ENCODE measurements at regions not wholly inside any gene's neighbourhood (a gene's known extent, or its start where the extent isn't known, plus 50 kb on each side); places are given as distances from the start of the nearest gene placed in this dataset.

DNA sequence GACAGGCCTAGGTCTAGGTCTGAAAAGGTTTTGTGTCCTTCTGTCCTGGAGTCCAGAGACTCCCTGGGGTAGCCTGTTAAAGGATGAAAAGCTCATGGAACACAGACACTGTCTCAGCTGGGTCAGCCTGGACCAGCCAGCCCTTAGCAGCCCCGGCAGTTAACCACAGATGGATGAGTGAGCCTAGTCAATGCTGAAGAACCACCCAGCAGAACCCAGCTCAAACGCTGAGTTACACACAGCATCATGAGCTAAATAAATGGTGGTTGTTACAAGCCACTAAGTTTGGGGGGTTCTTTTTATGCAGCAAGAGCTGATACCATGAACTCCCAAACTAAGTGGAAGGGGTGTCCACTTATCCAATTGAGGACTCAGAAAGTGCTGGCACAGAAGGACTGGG is 472.8 kb upstream of the PROK2 start:
- no peaks in the 10 kb centered on the region for H3K23me2 ChIP-seq (ENCODE audit: low read depth, low read length)
- H3K4me3 ChIP-seq (ENCODE audit: extremely low read depth in 1 of 4, insufficient read depth in 2 of 4, low read depth in 3 of 4, low read length in 4 of 4): no peak overlapping the region
- H3K79me2 ChIP-seq (ENCODE audit: control insufficient read depth in 1 of 2, insufficient read depth in 2 of 2, low read length in 2 of 2): no peaks in the 10 kb centered on the region
- ChIA-PET CTCF (ENCODE audit: partially characterized antibody) (interaction anchor here (0.8 to 5.2 kb wide), 4 partner anchors 8 to 382 kb away, joined by 3 to 16 read pairs (median 4); no protein-coding TSS in a partner anchor), POLR2A (ENCODE audit: partially characterized antibody) (interaction anchor here (0.7 kb wide), 1 partner anchor 151 kb away, joined by 3 read pairs; no protein-coding TSS in a partner anchor)
- no peak overlapping the region for H3K18ac ChIP-seq (ENCODE audit: extremely low read depth, low read length)
- H4K91ac ChIP-seq (replicated peaks; ENCODE audit: insufficient read length, low read length): no peak overlapping the region
- H2AK5ac ChIP-seq (ENCODE audit: low read depth, low read length): no peak overlapping the region
- no peak overlapping the region for H2BK15ac ChIP-seq (ENCODE audit: low read length)
- no peaks in the 10 kb centered on the region for H3K27me3 ChIP-seq (replicated peaks in 1 of 4; ENCODE audit: control insufficient read depth in 3 of 4, extremely low read depth in 1 of 4, insufficient read depth in 3 of 4, low read length in 3 of 4)
- no peak overlapping the region for H4K8ac ChIP-seq (ENCODE audit: extremely low read depth, insufficient read depth, low read length)
- H2AFZ ChIP-seq (ENCODE audit: low read length): no peak overlapping the region
- no peak overlapping the region for H3K56ac ChIP-seq (replicated peaks; ENCODE audit: insufficient read length, low read depth, low read length)
- no peaks in the 10 kb centered on the region for H4K20me1 ChIP-seq (replicated peaks in 1 of 2; ENCODE audit: control insufficient read depth in 1 of 2, insufficient read depth in 2 of 2, low read length in 2 of 2)
- peaks cover 0 to 13% (median 6%) of the 10 kb centered on the region in 4 experiments; a peak in 6 of 7 replicates for H3K4me1 ChIP-seq (replicated peaks in 1 of 4; ENCODE audit: control insufficient read depth in 3 of 4, insufficient read depth in 4 of 4, low read length in 3 of 4)
- H2BK12ac ChIP-seq (ENCODE audit: low read depth, low read length): no peak overlapping the region
- H4K5ac ChIP-seq (ENCODE audit: insufficient read length, low read depth, low read length): no peak overlapping the region
- H3K4ac ChIP-seq (replicated peaks; ENCODE audit: insufficient read length, low read depth, low read length): no peak overlapping the region
- no peak overlapping the region for H3K9ac ChIP-seq (replicated peaks in 1 of 4; ENCODE audit: extremely low read depth in 1 of 4, low read depth in 3 of 4, low read length in 3 of 4)
- no peaks in the 10 kb centered on the region for H3K9me3 ChIP-seq (ENCODE audit: insufficient read depth in 2 of 2, low read depth in 1 of 2, low read length in 1 of 2)
- 0 out of 2 replicates have a peak overlapping the region, but pooled peaks have one; percentile 22 for H2BK5ac ChIP-seq (ENCODE audit: low read depth, low read length)
- no peak overlapping the region for H3K23ac ChIP-seq (ENCODE audit: insufficient read length)
- no peaks in the 10 kb centered on the region for H3K79me1 ChIP-seq (ENCODE audit: low read depth, low read length)
- H3K14ac ChIP-seq (ENCODE audit: insufficient read length): no peak overlapping the region
- no peak overlapping the region for H3K4me2 ChIP-seq (ENCODE audit: insufficient read depth in 1 of 2, low read depth in 2 of 2, low read length in 2 of 2)
- DNase-seq (ENCODE audit: low read depth in 1 of 2, low spot score in 2 of 2) (no peak), FAIRE-seq (no peak)
- no peak overlapping the region for H3K27ac ChIP-seq (ENCODE audit: low read depth, low read length)
- H3K36me3 ChIP-seq (ENCODE audit: control insufficient read depth in 2 of 4, insufficient read depth in 4 of 4, low read length in 3 of 4): no peaks in the 10 kb centered on the region
- no peak overlapping the region for H2BK120ac ChIP-seq (replicated peaks; ENCODE audit: low read depth, low read length)
- 0 out of 2 replicates have a peak overlapping the region, but pooled peaks have one; percentile 25 for H2BK20ac ChIP-seq (ENCODE audit: low read length)
- WGBS, 2 experiments (ENCODE audit: extremely low coverage in 1 of 2, insufficient coverage in 1 of 2, insufficient read length in 1 of 2, insufficient replicate concordance in 2 of 2, low coverage in 1 of 2, low lambda C conversion rate in 2 of 2, missing lambda C conversion rate in 1 of 2): 92% methylated on average over 2 of the region's 2 CpGs; no CpG with 5 or more reads in 1 of the 2 experiments
- TF ChIP-seq EZH2 (IDR thresholded peaks at IDR 0.05; ENCODE audit: low read depth, low read length, severe bottlenecking) (no peak), SIRT6 (IDR thresholded peaks at IDR 0.05; ENCODE audit: low read length) (no peak), KDM4A (IDR thresholded peaks at IDR 0.05; ENCODE audit: low read depth, low read length, severe bottlenecking) (no peak), NANOG (IDR thresholded peaks at IDR 0.05; ENCODE audit: insufficient read depth, low read depth, low read length, poor library complexity, severe bottlenecking) (no peak), HDAC2 (IDR thresholded peaks at IDR 0.05; ENCODE audit: borderline replicate concordance in 1 of 2, low read depth in 2 of 2, low read length in 2 of 2) (no peak), SP2 (IDR thresholded peaks at IDR 0.05; ENCODE audit: low read length) (no peak), TCF12 (IDR thresholded peaks at IDR 0.05; ENCODE audit: low read depth, low read length) (no peak), TAF7 (optimal IDR thresholded peaks at IDR 0.05; ENCODE audit: borderline replicate concordance, low read depth, low read length) (no peak), KDM1A (IDR thresholded peaks at IDR 0.05; ENCODE audit: borderline replicate concordance, low read length) (no peak), ASH2L (IDR thresholded peaks at IDR 0.05; ENCODE audit: low read length) (no peak), SP1 (IDR thresholded peaks at IDR 0.05; ENCODE audit: low read depth, low read length) (no peak), BACH1 (IDR thresholded peaks at IDR 0.05; ENCODE audit: low read length) (no peak)
- TF ChIP-seq, protein P1, sequence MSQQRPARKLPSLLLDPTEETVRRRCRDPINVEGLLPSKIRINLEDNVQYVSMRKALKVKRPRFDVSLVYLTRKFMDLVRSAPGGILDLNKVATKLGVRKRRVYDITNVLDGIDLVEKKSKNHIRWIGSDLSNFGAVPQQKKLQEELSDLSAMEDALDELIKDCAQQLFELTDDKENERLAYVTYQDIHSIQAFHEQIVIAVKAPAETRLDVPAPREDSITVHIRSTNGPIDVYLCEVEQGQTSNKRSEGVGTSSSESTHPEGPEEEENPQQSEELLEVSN (IDR thresholded peaks at IDR 0.05): no peak

Measured in H1 (cell line).